HT-29 (cell line): ENCODE measurements at regions not wholly inside any gene's neighbourhood (a gene's known extent, or its start where the extent isn't known, plus 50 kb on each side); places are given as distances from the start of the nearest gene placed in this dataset.

Source experiments
- DNase-seq: peaks from one replicate; pipeline ENCODE4 v3.0.0-alpha.2; 2015; ENCODE audit warnings: low spot score

GRCh38 chr1:239436286-239436685 is 49.9 kb downstream of the CHRM3 start:
- no peak for DNase-seq

GRCh38 chr1:239437822-239438221 is 51.5 kb downstream of the CHRM3 start:
- DNase-seq = no peak

- DNase-seq = no peak
Observed at GRCh38 chr1:239438891-239439290, 52.5 kb downstream of the CHRM3 start.

GRCh38 chr1:239443361-239443760 is 57.0 kb downstream of the CHRM3 start:
- no peak for DNase-seq

- no peak for DNase-seq
Observed at GRCh38 chr1:239446611-239447010, 60.2 kb downstream of the CHRM3 start.

- DNase-seq = no peak
Observed at GRCh38 chr1:239448911-239449310, 62.5 kb downstream of the CHRM3 start.

DNA sequence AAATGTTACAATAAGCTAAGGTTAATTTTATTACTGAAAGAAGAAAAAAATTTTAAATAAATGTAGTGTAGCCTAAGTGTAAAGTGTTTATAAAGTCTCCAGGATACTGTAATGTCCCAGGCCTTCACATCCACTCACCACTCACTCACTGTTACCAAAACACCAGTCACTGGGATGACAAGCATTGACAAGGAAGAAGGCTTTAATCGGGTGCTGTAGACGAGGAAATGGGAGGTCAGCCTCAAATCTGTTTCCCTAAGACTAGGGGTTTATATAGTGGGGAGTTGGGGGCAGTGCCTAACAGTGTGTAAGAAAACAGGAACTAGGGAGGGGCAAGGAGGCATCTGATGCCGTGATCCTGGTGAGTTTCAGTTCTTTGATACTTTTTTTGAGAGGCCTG is 69.4 kb downstream of the CHRM3 start:
- DNase-seq = no peak

DNA sequence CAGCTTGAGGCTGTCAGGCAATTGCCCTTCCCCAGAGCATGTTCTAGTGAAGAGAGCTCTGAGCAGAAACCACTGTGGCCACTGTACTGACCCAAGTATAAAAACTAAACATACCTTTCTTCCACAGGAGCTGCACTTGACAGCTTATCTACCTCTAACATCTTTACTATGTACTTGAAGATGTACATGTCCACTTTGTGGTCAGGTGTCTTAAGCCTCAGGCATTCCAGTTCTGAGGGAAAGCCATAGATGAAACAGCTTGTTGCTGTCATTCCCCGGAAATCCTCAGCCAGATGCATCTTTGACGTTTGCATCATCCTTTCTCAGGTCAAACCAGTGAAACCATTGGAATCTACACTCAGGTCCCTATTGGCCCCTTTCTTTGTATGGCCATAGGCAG is 70.4 kb downstream of the CHRM3 start:
- no peak for DNase-seq

DNA sequence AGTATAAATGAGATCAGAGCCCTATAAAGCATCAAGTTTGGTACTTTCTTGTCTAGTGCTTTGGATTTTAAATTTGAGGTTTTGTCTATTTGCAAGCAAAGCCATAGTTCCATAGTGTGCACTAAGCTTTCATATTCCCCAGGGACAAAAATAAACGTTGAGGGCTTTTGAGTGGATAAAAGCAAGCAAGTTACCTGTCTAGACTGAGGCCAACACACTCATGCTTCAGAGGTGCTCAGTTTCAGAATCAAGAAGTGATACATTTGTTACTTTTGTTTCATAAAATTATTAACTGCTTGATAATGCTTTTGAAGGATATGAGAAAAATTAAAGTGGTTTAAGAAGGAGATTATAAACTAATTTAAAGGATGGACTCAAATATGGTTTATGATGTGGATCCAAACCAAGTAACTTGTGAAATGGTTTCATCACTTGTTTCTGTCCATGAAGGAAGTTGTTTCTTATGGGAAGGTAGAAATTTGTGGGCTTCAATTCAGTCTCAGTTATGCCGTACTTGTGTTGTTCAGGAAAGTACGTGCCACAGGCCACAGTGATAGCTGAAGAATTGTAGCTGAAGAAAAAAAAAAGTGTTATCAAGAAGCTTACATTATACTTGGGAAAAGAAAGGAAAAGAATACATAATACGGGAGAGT is 71.2 kb downstream of the CHRM3 start:
- no peak for DNase-seq

- DNase-seq = no peak
Observed at GRCh38 chr1:239458144-239458500, 71.8 kb downstream of the CHRM3 start.

- DNase-seq = no peak
Observed at GRCh38 chr1:239467730-239468129, 81.4 kb downstream of the CHRM3 start.

- DNase-seq = no peak
Observed at GRCh38 chr1:239478069-239478468, 91.7 kb downstream of the CHRM3 start.

DNA sequence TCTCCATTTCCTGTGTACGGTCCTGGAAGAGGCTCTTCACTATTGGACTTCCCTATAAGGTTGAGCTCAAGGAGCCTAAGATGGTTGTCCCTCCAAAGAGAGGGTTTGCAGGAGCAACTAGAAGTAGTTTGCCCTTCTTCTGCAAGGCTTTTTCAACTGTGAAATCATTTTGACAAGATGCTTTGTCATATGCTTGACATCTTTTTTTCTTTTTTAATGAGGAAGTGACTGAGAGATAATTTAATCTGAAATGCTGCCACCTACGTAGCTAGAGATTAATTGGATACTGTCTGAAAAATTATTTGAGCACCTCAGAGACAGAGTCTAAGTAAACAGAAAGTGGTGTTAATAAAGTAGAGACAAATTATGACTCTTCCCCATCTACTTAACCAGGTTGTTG is 97.0 kb downstream of the CHRM3 start:
- DNase-seq = no peak

DNA sequence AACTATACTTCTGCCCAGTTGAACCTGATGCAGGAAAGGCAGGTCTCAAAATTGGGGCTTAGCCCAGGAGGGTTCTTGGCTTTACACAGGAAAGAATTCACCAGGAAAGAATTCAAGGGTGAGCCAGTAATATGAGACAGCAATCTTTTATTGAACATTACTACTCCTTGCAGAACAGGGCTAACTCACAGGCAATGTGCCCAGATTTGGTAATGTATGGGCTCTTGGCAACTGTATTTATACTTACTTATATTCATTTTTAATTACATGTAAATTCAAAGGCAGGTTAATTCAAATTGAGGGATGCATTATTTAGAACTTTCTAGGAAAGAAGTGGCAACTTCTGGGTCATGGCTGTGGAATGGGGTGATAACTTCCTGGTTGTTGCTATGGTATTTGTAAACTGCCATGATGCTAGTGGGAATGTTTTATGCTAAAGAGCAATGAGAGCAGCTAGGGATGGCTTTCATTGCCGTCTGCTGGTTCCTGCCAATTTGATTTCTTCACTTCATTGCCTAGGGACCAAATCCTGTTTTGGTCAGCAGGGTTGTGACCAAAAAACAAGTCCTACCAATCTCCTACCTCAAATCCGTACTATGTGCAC is 107.5 kb downstream of the CHRM3 start:
- no peak for DNase-seq

GRCh38 chr1:239505094-239505493 is 118.7 kb downstream of the CHRM3 start:
- DNase-seq = no peak

GRCh38 chr1:239507826-239508225 is 121.5 kb downstream of the CHRM3 start:
- DNase-seq = no peak

- no peak for DNase-seq
Observed at GRCh38 chr1:239511875-239512274, 125.5 kb downstream of the CHRM3 start.

GRCh38 chr1:239516579-239516978 is 130.2 kb downstream of the CHRM3 start:
- DNase-seq = no peak

GRCh38 chr1:239526391-239526790 is 140.0 kb downstream of the CHRM3 start:
- no peak for DNase-seq

- DNase-seq = no peak
Observed at GRCh38 chr1:239527051-239527693, 140.8 kb downstream of the CHRM3 start.

- DNase-seq = no peak
Observed at GRCh38 chr1:239536165-239536849, 149.9 kb downstream of the CHRM3 start.

- DNase-seq = no peak
Observed at GRCh38 chr1:239537795-239538194, 151.4 kb downstream of the CHRM3 start.
